ENCODE measurements at regions not wholly inside any gene's neighbourhood (a gene's known extent, or its start where the extent isn't known, plus 50 kb on each side); places are given as distances from the start of the nearest gene placed in this dataset.
"Not testable (repeated sequence)": the region's sequence is repeated elsewhere in the genome, so short reads cannot be mapped to it uniquely, and the experiment has no call there.

GRCh38 chr3:197459571-197459970 is 96.2 kb downstream of the BDH1 start:
- ATAC-seq; H3K9me3 ChIP-seq; intact Hi-C loops (cut with DNase I); H3K27me3 ChIP-seq (ENCODE audit: low read depth); H3K27ac ChIP-seq; DNase-seq; H3K4me3 ChIP-seq; H3K36me3 ChIP-seq: not testable (repeated sequence)
- H3K4me1 ChIP-seq = peaks cover 13% of the 10 kb centered on the region

GRCh38 chr3:197458906-197459470 is 96.8 kb downstream of the BDH1 start:
- peak overlapping the region; percentile 21 for H3K4me3 ChIP-seq
- intact Hi-C loops (cut with DNase I) = no loop called here
- TF ChIP-seq CTCF (IDR thresholded peaks at IDR 0.05) = no peak

GRCh38 chr3:197458179-197458707 is 97.5 kb downstream of the BDH1 start:
- ATAC-seq (peak; percentile 49 to 59), DNase-seq (peak; percentile 54)
- intact Hi-C loops (cut with DNase I) = no loop called here
- Histone ChIP-seq H3K4me3 (peak overlapping the region; percentile 21), H3K9me3 (no peaks in the 10 kb centered on the region), H3K27me3 (ENCODE audit: low read depth) (no peaks in the 10 kb centered on the region), H3K36me3 (no peaks in the 10 kb centered on the region), H3K27ac (no peak overlapping the region), H3K4me1 (peaks cover 13% of the 10 kb centered on the region)
- TF ChIP-seq CTCF (IDR thresholded peaks at IDR 0.05) = peak; percentile 51

More at GRCh38 chr3:197458906-197459470, 96.8 kb downstream of the BDH1 start:
- Histone ChIP-seq H3K9me3 (no peaks in the 10 kb centered on the region), H3K27ac (no peak overlapping the region), H3K4me1 (peaks cover 13% of the 10 kb centered on the region), H3K27me3 (ENCODE audit: low read depth) (no peaks in the 10 kb centered on the region), H3K36me3 (no peaks in the 10 kb centered on the region)
- DNase-seq (no peak), ATAC-seq (no peak)

GRCh38 chr3:197456261-197457091 is 99.3 kb downstream of the BDH1 start:
- DNase-seq (peak; percentile 92), ATAC-seq (peak; percentile 94 to 96)
- intact Hi-C loops (cut with DNase I) = no loop called here
- Histone ChIP-seq H3K27ac (peak overlapping the region; percentile 90), H3K9me3 (no peaks in the 10 kb centered on the region), H3K27me3 (ENCODE audit: low read depth) (no peaks in the 10 kb centered on the region), H3K36me3 (no peaks in the 10 kb centered on the region), H3K4me3 (peak overlapping the region; percentile 64), H3K4me1 (peaks cover 13% of the 10 kb centered on the region)
- no peak for TF ChIP-seq CTCF (IDR thresholded peaks at IDR 0.05)

- H3K27me3 ChIP-seq (ENCODE audit: low read depth); H3K9me3 ChIP-seq; H3K27ac ChIP-seq; DNase-seq; H3K36me3 ChIP-seq; H3K4me3 ChIP-seq; ATAC-seq; intact Hi-C loops (cut with DNase I): not testable (repeated sequence)
- peaks cover 13% of the 10 kb centered on the region for H3K4me1 ChIP-seq
Observed at GRCh38 chr3:197454841-197455240, 100.9 kb downstream of the BDH1 start.

GRCh38 chr3:197454014-197454413 is 101.8 kb downstream of the BDH1 start:
- no peak for TF ChIP-seq CTCF (IDR thresholded peaks at IDR 0.05)
- peaks cover 13% of the 10 kb centered on the region for H3K4me1 ChIP-seq
- no peaks in the 10 kb centered on the region for H3K9me3 ChIP-seq
- DNase-seq (no peak), ATAC-seq (no peak)
- intact Hi-C loops (cut with DNase I) = no loop called here
- no peaks in the 10 kb centered on the region for H3K36me3 ChIP-seq
- H3K4me3 ChIP-seq = no peak overlapping the region
- H3K27ac ChIP-seq = no peak overlapping the region
- no peaks in the 10 kb centered on the region for H3K27me3 ChIP-seq (ENCODE audit: low read depth)

All from lower lobe of right lung (tissue), 2 donors.